Coronary artery (tissue), 2 donors: ENCODE measurements at regions not wholly inside any gene's neighbourhood (a gene's known extent, or its start where the extent isn't known, plus 50 kb on each side); places are given as distances from the start of the nearest gene placed in this dataset.

ENCODE experiments used
- DNase-seq: peaks from one replicate; pipeline ENCODE4 v3.0.0-alpha.2; 2017; ENCODE audit warnings: low spot score
- H3K27ac ChIP-seq, 2 donors: fragments of 200-600 bp; sonication (generic); one replicate each; pipeline ENCODE4 v1.5.1; 2016 to 2019
- H3K4me3 ChIP-seq: fragments of 200-600 bp; sonication (generic); 2 replicates; pipeline ENCODE4 v1.5.1; 2016; ENCODE audit warnings: mild to moderate bottlenecking, moderate library complexity
- TF ChIP-seq, protein P1 (sequence below): fragments of 200-600 bp; sonication (generic); IDR thresholded peaks from one replicate; pipeline ENCODE4 v1.5.1; 2019; ENCODE audit warnings: antibody characterized with exemption

- TF ChIP-seq, protein P1, sequence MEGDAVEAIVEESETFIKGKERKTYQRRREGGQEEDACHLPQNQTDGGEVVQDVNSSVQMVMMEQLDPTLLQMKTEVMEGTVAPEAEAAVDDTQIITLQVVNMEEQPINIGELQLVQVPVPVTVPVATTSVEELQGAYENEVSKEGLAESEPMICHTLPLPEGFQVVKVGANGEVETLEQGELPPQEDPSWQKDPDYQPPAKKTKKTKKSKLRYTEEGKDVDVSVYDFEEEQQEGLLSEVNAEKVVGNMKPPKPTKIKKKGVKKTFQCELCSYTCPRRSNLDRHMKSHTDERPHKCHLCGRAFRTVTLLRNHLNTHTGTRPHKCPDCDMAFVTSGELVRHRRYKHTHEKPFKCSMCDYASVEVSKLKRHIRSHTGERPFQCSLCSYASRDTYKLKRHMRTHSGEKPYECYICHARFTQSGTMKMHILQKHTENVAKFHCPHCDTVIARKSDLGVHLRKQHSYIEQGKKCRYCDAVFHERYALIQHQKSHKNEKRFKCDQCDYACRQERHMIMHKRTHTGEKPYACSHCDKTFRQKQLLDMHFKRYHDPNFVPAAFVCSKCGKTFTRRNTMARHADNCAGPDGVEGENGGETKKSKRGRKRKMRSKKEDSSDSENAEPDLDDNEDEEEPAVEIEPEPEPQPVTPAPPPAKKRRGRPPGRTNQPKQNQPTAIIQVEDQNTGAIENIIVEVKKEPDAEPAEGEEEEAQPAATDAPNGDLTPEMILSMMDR = no peak
- no peak overlapping the region for H3K4me3 ChIP-seq
- DNase-seq = no peak
- H3K27ac ChIP-seq = no peak overlapping the region
These were observed 259.3 kb downstream of the ZBBX start for GRCh38 chr3:167120828-167121227.

DNA sequence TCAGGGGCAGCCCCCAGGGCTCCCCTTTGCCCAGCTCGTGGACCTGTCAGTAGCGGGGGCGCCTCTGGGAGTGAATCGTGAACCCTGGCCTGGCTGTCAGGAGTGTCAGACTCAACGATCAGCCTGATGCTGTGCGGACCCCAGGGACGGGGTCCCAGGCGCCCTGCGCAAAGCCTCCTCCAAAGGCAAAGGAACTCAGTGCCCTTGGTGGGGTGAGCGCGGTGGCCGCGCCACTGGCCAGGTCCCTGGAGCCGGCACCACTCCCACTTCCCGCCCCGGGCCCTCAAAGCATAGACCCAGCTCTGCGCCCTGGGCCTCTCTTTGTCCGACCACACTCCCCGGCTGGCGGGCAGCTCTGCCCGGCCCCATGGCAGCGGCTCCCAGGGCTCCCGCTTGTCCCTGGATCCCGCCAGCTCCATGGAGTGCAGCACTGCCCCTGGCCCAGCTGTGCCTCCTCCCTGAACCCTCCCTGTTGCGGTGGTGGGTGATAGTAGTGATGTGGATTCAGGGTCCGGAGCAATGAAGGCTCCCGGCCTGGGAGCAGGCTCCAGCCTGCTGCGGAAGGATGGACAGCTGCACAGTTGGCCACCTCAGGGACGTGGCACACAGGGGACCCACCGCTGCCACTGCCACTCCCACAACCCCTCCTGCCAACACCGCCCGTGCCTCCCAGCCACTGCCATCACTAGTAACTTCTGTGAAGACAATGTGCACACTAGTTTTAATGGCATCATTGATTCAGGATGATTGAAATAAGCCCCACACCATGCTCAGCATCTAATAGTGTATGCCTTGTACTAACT, 263.8 kb downstream of the ZBBX start:
- DNase-seq = no peak
- Histone ChIP-seq H3K4me3 (no peak overlapping the region), H3K27ac (no peak overlapping the region)
- TF ChIP-seq, protein P1 = no peak

GRCh38 chr3:167115331-167115934, 264.7 kb downstream of the ZBBX start:
- TF ChIP-seq, protein P1 = no peak
- H3K27ac ChIP-seq = no peak overlapping the region
- DNase-seq = no peak
- no peak overlapping the region for H3K4me3 ChIP-seq

DNA sequence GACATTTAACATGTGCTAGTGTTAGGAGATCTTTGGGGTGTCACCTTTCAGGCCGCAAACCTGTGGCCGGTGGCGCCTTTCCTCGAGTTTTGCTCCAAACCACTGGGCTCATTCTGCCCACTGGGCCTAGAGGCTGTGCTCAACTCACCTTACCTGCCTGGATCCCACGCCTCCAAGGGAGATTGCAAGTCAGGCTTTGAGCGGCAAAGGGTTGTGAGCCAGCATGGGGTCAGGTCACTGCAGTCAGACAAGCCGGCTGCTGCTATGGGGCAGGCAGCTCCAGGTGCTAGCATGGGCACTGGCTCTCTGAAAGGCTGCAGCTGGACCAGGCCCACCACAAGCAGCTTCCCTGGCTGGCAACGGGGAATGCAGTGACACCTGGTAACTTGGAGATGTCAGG, 265.5 kb downstream of the ZBBX start:
- TF ChIP-seq, protein P1 = no peak
- DNase-seq = no peak
- H3K4me3 ChIP-seq = no peak overlapping the region
- H3K27ac ChIP-seq = no peak overlapping the region

GRCh38 chr3:167113035-167113830, 266.9 kb downstream of the ZBBX start:
- DNase-seq = no peak
- Histone ChIP-seq H3K27ac (no peak overlapping the region), H3K4me3 (no peak overlapping the region)
- TF ChIP-seq, protein P1 = no peak

- TF ChIP-seq, protein P1 = no peak
- Histone ChIP-seq H3K27ac (no peak overlapping the region), H3K4me3 (no peak overlapping the region)
- DNase-seq = no peak
These were observed 269.2 kb downstream of the ZBBX start for GRCh38 chr3:167110901-167111300.
